ENCODE measurements at regions not wholly inside any gene's neighbourhood (a gene's known extent, or its start where the extent isn't known, plus 50 kb on each side); places are given as distances from the start of the nearest gene placed in this dataset.

GRCh38 chr1:157335056-157335455 is 196.9 kb upstream of the ETV3 start:
- no peak overlapping the region for H3K27ac ChIP-seq (ENCODE audit: low read depth, low read length)
- no peak overlapping the region for H3K4me2 ChIP-seq (ENCODE audit: low read length)
- H3K9me3 ChIP-seq (ENCODE audit: control insufficient read depth in 1 of 2, insufficient read depth in 1 of 2, low read depth in 1 of 2, low read length in 2 of 2), result no peaks in the 10 kb centered on the region
- no peak overlapping the region for H3K9ac ChIP-seq (ENCODE audit: low read length)
- RAD21 ChIA-PET (ENCODE audit: low non-redundant PET in 1 of 2, low total read pairs in 2 of 2, uncharacterized antibody in 2 of 2, unreplicated experiment in 2 of 2), result no interaction called here
- no peaks in the 10 kb centered on the region for H3K36me3 ChIP-seq (ENCODE audit: control insufficient read depth in 1 of 2, insufficient read depth in 2 of 2, low read length in 2 of 2)
- no peaks in the 10 kb centered on the region for H3K4me1 ChIP-seq (ENCODE audit: control insufficient read depth in 1 of 2, insufficient read depth in 2 of 2, low read length in 2 of 2)
- no peak for ATAC-seq
- CTCF ChIA-PET, result no interaction called here
- BruUV-seq (replicated peaks), result no TSS peak
- TF ChIP-seq SP1 (IDR thresholded peaks at IDR 0.05; ENCODE audit: low read depth) (no peak), MAX (IDR thresholded peaks at IDR 0.05) (no peak), ZBTB33 (IDR thresholded peaks at IDR 0.05; ENCODE audit: extremely low read depth, insufficient replicate concordance, low read length) (no peak), JUND (IDR thresholded peaks at IDR 0.05) (no peak), CTCF (IDR thresholded peaks at IDR 0.05 in 2 of 3, conservative IDR thresholded peaks at IDR 0.05 in 1 of 3; ENCODE audit: borderline replicate concordance in 1 of 3, insufficient read depth in 1 of 3, low read depth in 2 of 3, low read length in 2 of 3) (no peak), ZNF274 (IDR thresholded peaks at IDR 0.05; ENCODE audit: low read depth, low read length) (no peak), TCF7L2 (IDR thresholded peaks at IDR 0.05; ENCODE audit: borderline replicate concordance, extremely low read depth, insufficient read depth, insufficient read length) (no peak), REST (IDR thresholded peaks at IDR 0.05; ENCODE audit: low read depth) (no peak), EGR1 (IDR thresholded peaks at IDR 0.05; ENCODE audit: low read depth) (no peak), POLR2AphosphoS5 (IDR thresholded peaks at IDR 0.05; ENCODE audit: low read depth, low read length) (no peak)
- TF ChIP-seq, protein P1, sequence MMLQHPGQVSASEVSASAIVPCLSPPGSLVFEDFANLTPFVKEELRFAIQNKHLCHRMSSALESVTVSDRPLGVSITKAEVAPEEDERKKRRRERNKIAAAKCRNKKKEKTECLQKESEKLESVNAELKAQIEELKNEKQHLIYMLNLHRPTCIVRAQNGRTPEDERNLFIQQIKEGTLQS (IDR thresholded peaks at IDR 0.05), result no peak
- H2AFZ ChIP-seq (ENCODE audit: low read depth, low read length, poor library complexity, severe bottlenecking), result no peak overlapping the region
- no peaks in the 10 kb centered on the region for H4K20me1 ChIP-seq (ENCODE audit: insufficient read depth)
- peaks cover 41% of the 10 kb centered on the region for H3K27me3 ChIP-seq (ENCODE audit: insufficient read depth, low read length)
- H3K4me3 ChIP-seq (replicated peaks in 1 of 2; ENCODE audit: low read depth in 1 of 2, low read length in 2 of 2), result no peak overlapping the region
- DNase-seq (ENCODE audit: low read depth, low spot score), result no peak
- H3K79me2 ChIP-seq (ENCODE audit: insufficient read depth, low read length), result no peaks in the 10 kb centered on the region
- POLR2A ChIA-PET, result no interaction called here
- intact Hi-C loops (cut with micrococcal nuclease), result no loop called here
- no peaks in the 10 kb centered on the region for H3K9me2 ChIP-seq (ENCODE audit: insufficient read depth)
